Frontal cortex (tissue), 3 donors: ENCODE measurements at regions not wholly inside any gene's neighbourhood (a gene's known extent, or its start where the extent isn't known, plus 50 kb on each side); places are given as distances from the start of the nearest gene placed in this dataset.

Experiments
- DNase-seq, 2 donors: peaks; one replicate each; pipeline ENCODE4 v3.0.0; 2012; ENCODE audit warnings: low spot score in 2 of 2
- FAIRE-seq: peaks from 2 replicates; lab custom pipeline; 2012; peaks lifted over from hg19 to GRCh38; lab: Jason Lieb, UNC
- donor health status: control.
- donor health status: control.
- donor health status: control.

- DNase-seq (no peak), FAIRE-seq (no peak)
Measured at GRCh38 chrX:39301036-39301435, 499.8 kb downstream of the MID1IP1 start.

GRCh38 chrX:39302838-39303237 is 501.6 kb downstream of the MID1IP1 start:
- FAIRE-seq (no peak), DNase-seq (no peak)

DNA sequence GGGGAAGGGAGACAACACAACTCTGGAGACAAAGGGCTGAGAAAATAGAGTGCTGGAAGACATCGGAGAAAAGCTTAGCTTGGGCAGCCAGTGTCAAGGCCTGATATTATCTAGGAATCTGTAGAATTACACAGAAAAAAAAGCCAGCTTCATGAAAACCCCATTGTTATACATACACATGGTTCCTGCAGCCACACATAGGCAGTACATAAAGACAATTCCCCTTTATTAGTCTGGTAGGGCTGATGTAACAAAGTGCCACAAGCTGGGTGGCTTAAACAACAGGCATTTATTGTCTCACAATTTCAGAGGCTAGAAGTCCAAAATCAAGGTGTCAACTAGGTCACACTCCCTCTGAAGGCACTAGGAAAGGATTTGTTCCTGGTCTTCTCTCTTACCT is 503.5 kb downstream of the MID1IP1 start:
- no peak for FAIRE-seq
- peak in 1 of 2 donors; percentile 10 for DNase-seq

DNA sequence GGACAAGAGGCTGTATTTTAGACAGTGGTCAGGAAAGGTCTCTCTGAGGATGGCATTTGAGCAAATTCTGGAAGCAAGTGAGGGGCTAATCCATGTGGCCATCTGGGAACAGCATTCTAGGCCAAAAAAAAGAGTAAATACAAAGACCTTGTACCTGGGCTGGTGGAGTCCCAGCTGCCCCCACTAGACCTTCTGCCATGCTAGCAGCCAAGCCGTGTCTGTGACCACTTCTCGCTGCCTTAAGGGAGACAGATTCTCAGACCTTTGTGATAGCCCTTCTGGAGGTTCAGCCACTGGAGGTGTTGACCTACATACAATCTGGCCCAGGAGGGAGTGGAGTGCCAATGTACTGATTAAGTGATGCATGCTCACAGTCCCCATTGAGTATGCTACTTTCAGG is 506.2 kb downstream of the MID1IP1 start:
- DNase-seq (no peak), FAIRE-seq (no peak)

- no peak for DNase-seq
- no peak for FAIRE-seq
Measured at GRCh38 chrX:39308126-39308525, 506.9 kb downstream of the MID1IP1 start.

DNA sequence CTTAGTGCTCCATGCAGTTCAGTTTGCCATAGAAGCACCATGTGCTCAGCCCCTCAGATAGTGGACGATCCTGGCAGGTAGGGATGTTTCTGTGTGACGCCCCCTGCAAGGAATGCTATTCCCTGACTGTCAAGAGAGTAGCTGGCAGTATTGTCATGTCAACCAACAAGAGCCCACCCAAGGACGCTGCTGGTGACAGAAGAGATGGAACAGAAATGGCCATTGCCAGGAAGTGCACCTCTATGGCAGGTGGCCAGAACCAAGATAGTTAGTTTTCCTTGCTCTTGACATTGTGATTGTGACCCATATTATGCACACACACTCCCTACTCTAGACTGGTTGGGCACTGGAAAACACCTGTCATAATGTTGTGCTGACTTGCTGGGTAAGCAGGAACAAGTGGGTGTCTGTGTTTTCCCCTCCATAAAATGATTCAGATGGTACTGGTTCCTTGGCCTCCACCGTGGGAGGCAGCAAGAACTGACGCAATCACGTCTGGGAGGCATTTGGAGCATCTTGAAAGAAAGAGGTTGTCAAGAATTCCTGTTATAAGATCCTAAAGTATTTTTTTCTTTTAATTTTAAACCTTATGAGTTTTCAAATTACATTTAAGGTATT is 507.9 kb downstream of the MID1IP1 start:
- DNase-seq: peak in 1 of 2 donors; percentile 12

DNA sequence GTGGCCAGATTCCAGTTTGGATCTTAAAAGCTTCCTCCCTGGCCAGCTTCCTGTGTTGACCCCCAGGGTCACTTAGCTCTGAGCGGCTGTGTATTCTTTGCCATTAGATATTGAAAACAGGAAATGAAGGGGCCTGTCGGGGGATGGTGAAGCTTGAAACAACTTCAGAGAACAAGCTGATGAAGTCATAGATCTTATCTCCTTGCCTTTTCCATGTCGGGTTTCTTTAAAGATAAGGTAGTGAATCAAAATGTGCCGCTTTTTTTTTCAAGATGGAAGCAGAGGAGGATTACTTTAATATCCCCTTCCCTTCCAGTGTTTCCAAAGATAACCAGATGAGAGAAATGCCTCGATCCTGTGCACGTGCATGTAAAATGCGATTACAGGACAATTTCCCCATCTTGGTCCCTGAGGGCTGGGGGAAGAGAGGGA is 508.5 kb downstream of the MID1IP1 start:
- DNase-seq (no peak), FAIRE-seq (no peak)

More for the DNA sequence above, 507.9 kb downstream of the MID1IP1 start:
- FAIRE-seq: no peak

DNA sequence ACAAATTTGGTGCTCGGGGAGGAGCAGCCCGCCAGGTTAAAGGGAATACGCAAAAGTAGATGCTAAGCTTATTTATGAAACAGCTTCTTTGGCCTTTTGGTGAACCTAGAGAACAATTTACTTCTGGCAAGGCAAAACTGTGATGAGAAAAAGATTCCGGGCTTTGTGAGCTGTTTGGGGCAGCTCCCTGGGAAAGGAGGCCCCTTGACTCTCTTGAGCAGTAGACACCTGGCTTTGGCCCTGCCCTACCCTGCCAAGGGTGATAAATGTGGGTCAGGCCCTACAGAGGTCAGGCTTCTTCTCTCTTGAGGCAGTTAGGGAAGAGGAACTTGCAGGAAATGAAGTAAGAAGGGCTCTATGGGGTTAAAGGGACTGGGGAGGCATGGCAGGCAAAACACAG is 509.6 kb downstream of the MID1IP1 start:
- DNase-seq (no peak), FAIRE-seq (no peak)

GRCh38 chrX:39311646-39312045 is 510.4 kb downstream of the MID1IP1 start:
- DNase-seq (no peak), FAIRE-seq (no peak)

GRCh38 chrX:39313146-39313545 is 511.9 kb downstream of the MID1IP1 start:
- FAIRE-seq (no peak), DNase-seq (no peak)

- DNase-seq (no peak), FAIRE-seq (no peak)
Measured at GRCh38 chrX:39318506-39319343, 517.5 kb downstream of the MID1IP1 start.

DNA sequence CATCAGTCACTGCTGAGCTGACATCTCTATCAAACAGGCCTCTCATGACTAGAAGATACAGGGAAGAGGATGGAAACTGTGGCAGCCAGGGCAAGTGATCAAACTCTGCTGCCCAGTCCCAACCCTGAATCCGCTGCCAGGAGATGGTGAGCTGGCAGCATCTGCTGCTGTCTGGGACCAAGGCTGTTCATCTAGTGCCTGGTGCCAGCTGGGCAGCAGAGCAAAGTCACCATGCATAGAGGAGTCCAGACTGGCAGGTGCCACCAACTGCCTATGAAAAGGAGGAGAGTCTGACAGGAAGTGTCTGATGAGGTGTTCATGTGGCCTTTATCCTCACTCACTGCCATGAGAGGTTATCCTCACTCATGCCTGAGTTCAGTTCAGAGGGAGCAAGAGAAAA is 518.9 kb downstream of the MID1IP1 start:
- FAIRE-seq: no peak
- DNase-seq: no peak

GRCh38 chrX:39322496-39322895 is 521.2 kb downstream of the MID1IP1 start:
- FAIRE-seq: no peak

DNA sequence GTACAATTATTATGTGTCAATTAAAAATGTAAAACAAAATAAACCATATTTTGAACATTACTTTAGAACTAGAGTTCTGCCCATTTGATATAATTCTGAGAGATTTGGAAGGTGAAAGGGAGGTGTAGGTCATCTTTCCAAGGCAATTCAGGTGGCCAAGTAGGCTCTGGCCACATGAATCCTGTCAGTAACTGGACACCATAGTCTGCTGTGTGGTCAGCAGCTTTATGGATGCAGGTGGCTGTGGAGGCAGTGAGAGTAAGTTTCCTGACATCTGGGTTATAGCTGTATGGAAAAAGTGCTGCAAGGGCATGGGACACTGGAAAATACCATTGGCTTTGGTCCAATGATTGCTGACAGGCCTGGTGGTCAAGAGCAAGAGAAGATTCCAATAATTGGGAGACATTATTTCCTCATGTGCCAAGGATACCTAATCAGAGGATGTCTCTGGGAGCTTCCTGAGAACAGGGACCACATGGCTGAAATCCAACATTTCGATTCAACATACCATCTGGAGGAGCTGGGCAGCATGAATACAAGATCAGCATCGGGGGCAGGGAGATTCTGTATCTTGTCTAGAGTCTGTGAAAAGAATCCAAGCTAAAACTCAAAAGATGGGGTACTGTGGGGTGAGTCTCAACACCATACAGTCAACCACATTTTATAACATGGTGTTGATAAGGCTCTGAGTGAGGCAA is 523.1 kb downstream of the MID1IP1 start:
- DNase-seq (no peak), FAIRE-seq (no peak)

More at GRCh38 chrX:39322496-39322895, 521.2 kb downstream of the MID1IP1 start:
- no peak for DNase-seq

DNA sequence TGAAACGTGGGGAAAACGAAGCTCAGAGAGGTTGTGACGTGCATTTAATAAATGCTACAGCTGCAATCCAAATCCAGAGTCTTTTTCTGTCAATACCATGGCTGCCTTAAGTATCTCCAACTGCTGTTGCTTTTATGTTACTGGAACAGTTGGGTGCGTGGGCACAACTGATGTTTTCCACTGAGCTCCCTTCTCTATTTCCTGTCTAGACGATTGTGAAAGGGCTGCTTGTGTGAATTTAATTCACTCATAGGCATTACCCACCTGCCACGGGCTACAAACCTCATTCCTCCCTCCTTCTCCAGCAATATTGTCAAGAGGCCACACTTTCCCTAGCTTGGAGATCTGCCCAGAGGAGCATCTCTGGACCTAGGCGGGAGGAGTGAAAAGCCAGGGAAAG is 526.0 kb downstream of the MID1IP1 start:
- FAIRE-seq: no peak
- no peak for DNase-seq

DNA sequence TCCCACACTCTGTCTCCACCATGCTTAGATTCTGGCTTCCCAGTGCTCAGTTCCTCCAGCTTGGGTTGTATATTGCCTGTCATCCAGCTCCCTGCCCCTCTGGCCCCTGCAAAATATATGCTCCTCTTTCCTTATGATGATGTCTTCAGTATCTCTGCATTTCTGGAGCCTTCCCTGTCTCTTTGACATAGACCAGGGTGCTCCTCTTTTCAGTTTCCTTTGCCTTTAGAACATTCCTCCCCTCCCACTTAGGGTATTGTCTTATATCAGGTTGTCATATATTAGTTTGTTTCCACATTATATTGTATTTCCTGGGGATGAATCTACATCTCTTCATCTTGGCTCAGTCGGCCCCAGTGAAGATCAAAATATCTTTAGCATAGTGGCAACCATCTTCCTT is 526.4 kb downstream of the MID1IP1 start:
- FAIRE-seq (no peak), DNase-seq (no peak)

DNA sequence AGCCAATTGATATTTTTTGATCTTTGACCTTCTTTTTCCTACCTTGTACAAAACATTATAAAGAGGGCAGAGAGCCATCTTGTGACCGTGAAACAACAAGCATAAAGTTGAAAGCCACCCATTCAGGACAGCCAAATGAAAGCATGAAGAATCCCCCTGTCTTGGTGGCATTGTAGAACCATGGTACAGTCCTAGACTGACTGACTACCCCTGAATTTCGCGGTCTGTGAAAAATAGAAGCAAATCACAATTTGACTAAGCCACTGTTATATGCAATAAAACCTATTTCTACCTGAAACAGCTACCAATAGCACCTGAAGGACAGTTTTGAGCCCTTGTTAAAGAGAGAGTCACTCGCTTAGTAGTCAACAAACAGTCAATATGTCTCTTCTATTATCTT is 527.4 kb downstream of the MID1IP1 start:
- DNase-seq: no peak

DNA sequence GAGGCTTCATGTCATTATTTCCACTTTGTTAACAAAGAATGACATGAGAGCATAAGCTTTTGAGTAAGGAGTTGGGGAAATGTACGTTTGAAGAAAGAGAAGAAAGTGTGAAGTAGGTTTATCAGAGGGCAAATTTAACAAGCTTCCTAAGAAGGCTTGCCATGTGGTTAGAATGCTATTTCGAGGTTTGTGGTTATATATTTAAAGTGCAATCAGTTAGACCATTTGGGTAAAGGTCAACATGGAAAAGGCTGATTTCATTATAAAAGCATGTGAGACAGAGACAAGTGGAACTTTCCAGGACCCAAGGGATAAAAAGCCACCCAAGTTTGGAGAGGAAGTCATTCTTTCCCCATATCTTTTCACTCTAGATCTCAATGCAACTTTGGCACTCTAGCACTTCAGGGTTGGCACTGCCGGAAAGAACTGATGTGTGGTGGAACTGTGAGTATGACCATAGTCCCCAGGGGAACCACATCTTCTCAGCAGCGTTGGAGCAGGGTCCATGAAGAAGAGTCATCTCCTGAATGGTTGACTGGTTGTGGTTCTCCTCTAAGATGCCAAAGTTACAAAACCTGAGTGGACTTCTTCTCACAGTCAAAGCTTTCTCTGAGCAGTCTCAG is 529.9 kb downstream of the MID1IP1 start:
- no peak for DNase-seq
- no peak for FAIRE-seq

More for the DNA sequence above, 527.4 kb downstream of the MID1IP1 start:
- no peak for FAIRE-seq

DNA sequence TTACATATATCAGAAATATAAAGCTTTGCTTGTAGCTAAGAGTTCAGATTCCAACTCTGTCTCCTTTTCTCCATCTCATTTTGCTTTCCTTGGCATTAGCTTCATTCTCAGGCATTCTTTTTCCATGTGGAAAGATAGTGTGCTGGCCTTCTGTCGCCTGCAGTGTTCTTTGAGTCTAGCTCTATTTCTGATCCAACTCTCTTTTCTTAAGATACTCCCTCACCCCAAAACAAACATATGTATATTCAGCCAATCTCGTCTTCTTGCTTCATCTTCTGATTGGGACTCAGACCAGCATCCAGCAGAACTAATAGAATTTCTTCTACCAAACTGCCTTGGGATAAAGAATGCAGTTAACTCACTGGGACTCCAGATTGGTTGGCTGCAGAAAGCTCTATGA is 532.2 kb downstream of the MID1IP1 start:
- no peak for DNase-seq
- no peak for FAIRE-seq

GRCh38 chrX:39335513-39336235 is 534.4 kb downstream of the MID1IP1 start:
- no peak for DNase-seq
- no peak for FAIRE-seq
